OCI-LY3 (cell line): ENCODE measurements at regions not wholly inside any gene's neighbourhood (a gene's known extent, or its start where the extent isn't known, plus 50 kb on each side); places are given as distances from the start of the nearest gene placed in this dataset.

Experiments
- H2AFZ ChIP-seq: fragments of 200-600, 300-600 bp; shearing (Covaris generic); 2 replicates; pipeline ENCODE4 v1.6.0; 2014; ENCODE audit warnings: antibody characterized with exemption, low read depth, low read length
- H3K27ac ChIP-seq: fragments of 200-600, 300-600 bp; sonication (generic); 2 replicates; pipeline ENCODE4 v1.5.1; 2014; ENCODE audit warnings: mild to moderate bottlenecking, low read length, moderate library complexity, mixed read lengths
- H3K27me3 ChIP-seq: fragments of 200-600, 300-600 bp; sonication (generic); 2 replicates; pipeline ENCODE4 v1.6.1; 2014; ENCODE audit warnings: low read depth, low read length, mixed read lengths
- H3K36me3 ChIP-seq: fragments of 200-600, 300-600 bp; sonication (generic); replicated peaks from 2 replicates; pipeline ENCODE3; 2014; ENCODE audit warnings: low read depth, low read length, mixed read lengths
- H3K4me1 ChIP-seq: fragments of 300-600, 200-600 bp; sonication (generic); 2 replicates; pipeline ENCODE4 v1.6.1; 2014; ENCODE audit warnings: low read length, mixed read lengths
- H3K4me2 ChIP-seq: fragments of 200-600, 300-600 bp; sonication (generic); 2 replicates; pipeline ENCODE4 v1.6.1; 2014; ENCODE audit warnings: low read length, mixed read lengths
- H3K4me3 ChIP-seq: fragments of 300-600, 200-600 bp; sonication (generic); 2 replicates; pipeline ENCODE4 v1.5.1; 2014; ENCODE audit warnings: antibody characterized with exemption, mild to moderate bottlenecking, low read length, moderate library complexity
- H3K79me2 ChIP-seq: fragments of 300-600, 200-600 bp; shearing (Covaris generic); 2 replicates; pipeline ENCODE4 v1.6.1; 2014; ENCODE audit warnings: mild to moderate bottlenecking, low read length, mixed read lengths
- H3K9ac ChIP-seq: fragments of 300-600, 200-600 bp; shearing (Covaris generic); 2 replicates; pipeline ENCODE4 v1.6.0; 2014; ENCODE audit warnings: mild to moderate bottlenecking, low read length, moderate library complexity
- H3K9me3 ChIP-seq: fragments of 200-600, 300-600 bp; shearing (Covaris generic); 2 replicates; pipeline ENCODE4 v1.6.1; 2014; ENCODE audit warnings: low read length, mixed read lengths; ENCODE audit not compliant: insufficient read depth
- H4K20me1 ChIP-seq: fragments of 200-600, 300-600 bp; sonication (generic); 2 replicates; pipeline ENCODE4 v1.6.1; 2016; ENCODE audit warnings: low read length, mixed read lengths; ENCODE audit not compliant: insufficient read depth
- CTCF ChIP-seq: fragments of 200-600, 300-600 bp; sonication (generic); IDR thresholded peaks from 2 replicates; pipeline ENCODE4 v1.5.1; 2014; ENCODE audit warnings: antibody characterized with exemption, low read length, low read depth
- EZH2phosphoT487 ChIP-seq: fragments of 200-600 bp; shearing (Covaris generic); IDR thresholded peaks from 2 replicates; pipeline ENCODE4 v1.6.1; 2018; ENCODE audit warnings: antibody characterized with exemption, mixed run types, low read depth

DNA sequence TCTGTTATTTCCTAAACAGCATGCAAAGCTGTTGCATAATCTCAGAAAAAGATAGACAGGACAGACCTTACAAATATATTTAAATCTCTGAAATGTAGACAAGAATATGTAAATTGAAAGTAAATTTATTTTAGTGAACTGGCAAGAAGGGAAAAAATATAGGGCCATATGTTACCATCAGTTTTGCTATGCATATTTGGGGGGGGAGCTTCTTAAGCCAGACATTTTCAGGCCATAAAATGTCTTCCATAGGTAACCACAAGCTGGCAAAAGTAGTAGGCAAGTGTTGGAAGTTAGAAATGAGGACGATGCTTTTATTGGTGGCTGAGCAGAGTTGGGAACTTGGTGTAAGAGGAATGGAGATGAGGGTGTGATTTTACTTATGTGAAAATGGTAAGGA lies 272.0 kb upstream of the CXXC4 start:
- H3K9ac ChIP-seq = no peak overlapping the region
- no peaks in the 10 kb centered on the region for H3K27me3 ChIP-seq
- H3K79me2 ChIP-seq = no peaks in the 10 kb centered on the region
- H3K9me3 ChIP-seq = no peaks in the 10 kb centered on the region
- H3K4me1 ChIP-seq = peaks cover 14% of the 10 kb centered on the region
- TF ChIP-seq CTCF (no peak), EZH2phosphoT487 (no peak)
- no peak overlapping the region for H3K27ac ChIP-seq
- H3K4me2 ChIP-seq = no peak overlapping the region
- no peaks in the 10 kb centered on the region for H4K20me1 ChIP-seq
- H2AFZ ChIP-seq = no peak overlapping the region
- H3K36me3 ChIP-seq = no peaks in the 10 kb centered on the region
- no peak overlapping the region for H3K4me3 ChIP-seq

- peak overlapping the region; percentile 26; the same call in 1 of the 2 replicates for H2AFZ ChIP-seq
- peaks cover 33% of the 10 kb centered on the region for H3K4me1 ChIP-seq
- no peaks in the 10 kb centered on the region for H3K27me3 ChIP-seq
- no peaks in the 10 kb centered on the region for H3K79me2 ChIP-seq
- peak overlapping the region; percentile 51 for H3K4me2 ChIP-seq
- peak overlapping the region; percentile 34 for H3K4me3 ChIP-seq
- TF ChIP-seq CTCF (no peak), EZH2phosphoT487 (no peak)
- no peaks in the 10 kb centered on the region for H3K36me3 ChIP-seq
- no peaks in the 10 kb centered on the region for H3K9me3 ChIP-seq
- H3K27ac ChIP-seq = no peak overlapping the region
- peak overlapping the region; percentile 3; the same call in 1 of the 2 replicates for H3K9ac ChIP-seq
- H4K20me1 ChIP-seq = no peaks in the 10 kb centered on the region
Measured at GRCh38 chr4:104772849-104773248, 278.2 kb upstream of the CXXC4 start.

DNA sequence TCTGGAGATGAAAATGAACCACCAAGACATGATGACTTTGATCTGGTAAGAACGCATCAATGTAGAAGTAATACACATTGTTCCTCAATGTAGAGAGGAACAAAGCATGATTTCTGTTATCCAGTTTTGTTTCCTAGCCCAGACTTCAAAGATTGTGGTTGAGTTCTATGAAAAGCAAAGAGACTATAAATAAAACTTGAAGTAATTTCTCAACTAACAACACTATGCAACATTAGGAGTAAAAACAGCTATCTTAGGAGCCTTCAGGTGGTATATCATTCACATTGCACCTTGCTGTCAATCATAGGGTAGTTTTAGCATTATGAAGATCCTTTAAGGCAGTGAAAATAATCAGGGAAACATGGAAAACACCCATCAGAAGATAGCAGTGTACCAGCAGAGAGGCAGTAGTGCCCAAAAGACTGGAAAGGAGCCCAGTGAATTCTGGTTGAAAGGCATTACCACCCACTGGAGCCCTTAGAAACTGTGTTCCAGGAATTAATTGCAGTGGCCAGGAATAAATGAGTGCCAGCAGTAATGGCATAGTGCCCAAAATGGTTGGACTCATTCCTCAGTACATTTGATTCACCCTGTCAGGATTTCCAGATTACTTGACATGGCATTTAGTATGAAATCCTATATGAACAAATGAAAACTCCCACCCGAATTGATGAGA lies 300.7 kb upstream of the CXXC4 start:
- Histone ChIP-seq H3K4me2 (no peak overlapping the region), H3K79me2 (no peaks in the 10 kb centered on the region), H3K4me1 (no peaks in the 10 kb centered on the region), H3K36me3 (no peaks in the 10 kb centered on the region), H4K20me1 (no peaks in the 10 kb centered on the region), H2AFZ (no peak overlapping the region), H3K27me3 (no peaks in the 10 kb centered on the region), H3K9ac (no peak overlapping the region), H3K27ac (no peak overlapping the region), H3K9me3 (no peaks in the 10 kb centered on the region), H3K4me3 (no peak overlapping the region)
- TF ChIP-seq CTCF = no peak
- TF ChIP-seq EZH2phosphoT487 = no peak

DNA sequence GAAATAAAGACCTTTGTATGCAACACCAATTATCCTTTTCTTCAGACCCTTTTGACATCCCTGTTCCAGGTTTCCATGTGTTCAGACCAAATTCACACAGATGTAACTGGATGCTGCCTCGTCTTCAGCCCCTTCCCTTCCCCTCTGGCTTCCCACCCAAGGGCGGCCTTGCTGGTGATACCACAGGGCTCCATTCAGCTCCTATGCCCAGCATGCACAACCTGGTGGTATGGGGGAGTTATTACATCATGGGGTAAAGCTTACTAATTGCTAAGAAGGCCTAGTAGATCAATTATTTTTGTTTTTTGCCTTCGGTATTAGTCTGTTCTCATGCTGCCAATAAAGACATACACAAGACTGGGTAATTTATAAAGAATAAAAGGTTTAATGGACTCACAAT lies 317.0 kb upstream of the CXXC4 start:
- no peaks in the 10 kb centered on the region for H3K27me3 ChIP-seq
- H3K79me2 ChIP-seq = no peaks in the 10 kb centered on the region
- H3K9ac ChIP-seq = no peak overlapping the region
- H2AFZ ChIP-seq = no peak overlapping the region
- H3K9me3 ChIP-seq = no peaks in the 10 kb centered on the region
- peaks cover 16% of the 10 kb centered on the region for H3K4me1 ChIP-seq
- H4K20me1 ChIP-seq = no peaks in the 10 kb centered on the region
- no peak overlapping the region for H3K4me3 ChIP-seq
- H3K4me2 ChIP-seq = no peak overlapping the region
- TF ChIP-seq EZH2phosphoT487 (no peak), CTCF (0 out of 2 replicates have a peak, but pooled peaks have one; percentile 12)
- H3K36me3 ChIP-seq = no peaks in the 10 kb centered on the region
- H3K27ac ChIP-seq = no peak overlapping the region
